Thyroid gland (tissue), 4 donors: ENCODE measurements at regions not wholly inside any gene's neighbourhood (a gene's known extent, or its start where the extent isn't known, plus 50 kb on each side); places are given as distances from the start of the nearest gene placed in this dataset.
"Not testable (repeated sequence)": the region's sequence is repeated elsewhere in the genome, so short reads cannot be mapped to it uniquely, and the experiment has no call there.

Source experiments
- CTCF ChIP-seq, 6 experiments: fragments of 200-600 bp in 3 of 6; fragments of 450-650 bp in 3 of 6; sonication (generic) in 3 of 6; IDR thresholded peaks; one replicate each; pipeline ENCODE4 v1.5.1; 2016 to 2019; ENCODE audit warnings: antibody characterized with exemption in 6 of 6, mild to moderate bottlenecking in 2 of 6, inconsistent platforms in 1 of 6, moderate library complexity in 1 of 6
- POLR2A ChIP-seq, 2 donors: fragments of 450-650 bp; IDR thresholded peaks; one replicate each; pipeline ENCODE4 v1.6.1; 2017; ENCODE audit warnings: antibody characterized with exemption in 2 of 2, mild to moderate bottlenecking in 2 of 2, moderate library complexity in 1 of 2

DNA sequence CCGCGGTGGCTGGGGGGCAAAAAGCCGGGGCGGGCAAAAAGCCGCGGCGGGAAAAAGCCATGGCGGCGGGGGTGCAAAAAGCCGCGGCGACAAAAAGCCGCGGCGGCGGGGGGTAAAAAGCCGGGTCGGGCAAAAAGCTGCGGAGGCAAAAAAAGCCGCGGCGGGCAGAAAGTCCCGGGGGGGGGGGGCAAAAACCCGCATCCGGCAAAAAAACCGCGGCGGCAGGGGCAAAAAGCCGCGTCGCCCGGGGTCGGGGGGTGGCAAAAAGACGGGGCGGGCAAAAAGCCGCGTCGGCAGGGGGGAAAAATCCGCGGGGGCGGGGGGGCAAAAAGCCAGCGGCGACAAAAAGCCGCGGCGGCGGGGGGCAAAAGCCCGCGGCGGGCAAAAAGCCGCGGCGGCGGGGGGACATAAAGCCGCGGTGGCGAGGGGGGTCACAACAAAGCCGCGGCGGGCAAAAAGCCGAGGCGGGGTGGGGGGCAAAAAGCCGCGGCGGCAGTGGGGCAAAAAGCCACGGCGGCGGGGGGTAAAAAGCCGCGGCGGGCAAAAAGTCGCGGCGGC lies 1634.4 kb downstream of the RPIA start:
- TF ChIP-seq CTCF, POLR2A (IDR thresholded peaks at IDR 0.05): not testable (repeated sequence)
